Fibroblast of pulmonary artery (primary cell): ENCODE measurements at regions not wholly inside any gene's neighbourhood (a gene's known extent, or its start where the extent isn't known, plus 50 kb on each side); places are given as distances from the start of the nearest gene placed in this dataset.
A peak's percentile ranks its signal among the peaks of the same experiment; 100 is the strongest.

Source experiments
- DNase-seq: peaks from one replicate; pipeline ENCODE4 v3.0.0-alpha.2; 2010; ENCODE audit warnings: low read depth
- H3K4me3 ChIP-seq: replicated peaks from 2 replicates; pipeline ENCODE4 v1.5.1; 2011; ENCODE audit warnings: low read depth, mild to moderate bottlenecking, control low read depth, low read length, moderate library complexity
- CTCF ChIP-seq: IDR thresholded peaks from 2 replicates; pipeline ENCODE4 v1.5.1; 2011; ENCODE audit warnings: mild to moderate bottlenecking, control low read depth, low read length, inconsistent platforms; ENCODE audit errors: missing control alignments

- no peak for DNase-seq
- TF ChIP-seq CTCF = no peak
- no peak overlapping the region for H3K4me3 ChIP-seq
These were observed 172.8 kb upstream of the PSMD7 start for GRCh38 chr16:74123826-74124225.

DNA sequence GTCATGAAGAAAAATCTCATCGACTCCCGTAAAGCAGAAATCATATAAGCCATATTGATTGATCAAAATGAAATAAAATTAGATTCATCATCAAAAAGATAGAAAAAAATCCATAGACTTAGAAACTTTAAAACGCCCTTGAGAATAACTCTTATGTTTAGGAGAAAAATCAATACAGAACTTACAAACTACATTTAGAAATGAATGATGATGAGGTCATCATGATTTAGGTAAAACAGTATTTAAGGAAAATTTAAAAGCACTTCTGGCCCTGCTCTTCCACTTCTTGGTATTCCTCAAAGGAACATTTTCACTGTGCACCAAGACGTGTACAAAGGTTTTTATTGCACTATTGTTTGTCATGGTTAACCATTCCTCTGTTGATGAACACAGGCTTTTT lies 173.4 kb upstream of the PSMD7 start:
- no peak overlapping the region for H3K4me3 ChIP-seq
- no peak for DNase-seq
- no peak for TF ChIP-seq CTCF

- no peak for DNase-seq
- no peak overlapping the region for H3K4me3 ChIP-seq
These were observed 178.8 kb upstream of the PSMD7 start for GRCh38 chr16:74117798-74118197.

GRCh38 chr16:74113545-74113944 lies 183.1 kb upstream of the PSMD7 start:
- no peak overlapping the region for H3K4me3 ChIP-seq
- TF ChIP-seq CTCF = no peak
- DNase-seq = no peak

More at GRCh38 chr16:74117798-74118197, 178.8 kb upstream of the PSMD7 start:
- TF ChIP-seq CTCF = no peak

DNA sequence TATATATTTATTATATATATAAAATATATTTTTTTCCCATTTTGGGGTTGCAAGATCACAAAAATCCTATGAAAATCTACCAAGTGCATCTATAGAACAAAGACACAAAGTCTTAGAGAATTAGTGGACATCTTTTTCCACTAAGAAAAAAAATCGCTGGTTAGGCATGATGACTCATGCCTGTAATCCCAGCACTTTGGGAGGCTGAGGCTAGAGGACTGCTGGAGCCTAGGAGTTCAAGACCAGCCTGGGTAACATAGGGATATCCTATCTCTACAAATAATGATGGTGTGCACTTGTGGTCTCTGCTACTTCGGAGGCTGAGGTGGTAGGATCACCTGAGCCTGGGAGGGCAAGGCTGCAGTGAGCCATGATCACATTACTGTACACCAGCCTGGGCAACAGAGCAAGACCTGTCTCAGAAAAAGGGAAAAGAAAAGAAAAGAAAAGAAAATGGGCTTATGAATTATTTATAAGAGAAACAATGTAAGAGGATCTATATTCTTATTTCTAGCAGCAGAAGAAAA lies 185.1 kb upstream of the PSMD7 start:
- TF ChIP-seq CTCF = no peak
- DNase-seq = no peak
- no peak overlapping the region for H3K4me3 ChIP-seq

GRCh38 chr16:74107795-74108610 lies 188.6 kb upstream of the PSMD7 start:
- H3K4me3 ChIP-seq = no peak overlapping the region
- peak; percentile 41 for TF ChIP-seq CTCF
- peak; percentile 7 for DNase-seq

GRCh38 chr16:74104022-74104421 lies 192.6 kb upstream of the PSMD7 start:
- H3K4me3 ChIP-seq = no peak overlapping the region
- DNase-seq = no peak
- TF ChIP-seq CTCF = no peak
